GDM1 (cell line): ENCODE measurements at regions not wholly inside any gene's neighbourhood (a gene's known extent, or its start where the extent isn't known, plus 50 kb on each side); places are given as distances from the start of the nearest gene placed in this dataset.
"Not testable (repeated sequence)": the region's sequence is repeated elsewhere in the genome, so short reads cannot be mapped to it uniquely, and the experiment has no call there.

Source experiments
- DNase-seq: peaks from one replicate; lab custom pipeline; 2025; lab: John Stamatoyannopoulos, UW

GRCh38 chr18:1045658-1046057, 141.0 kb downstream of the ADCYAP1 start:
- no peak for DNase-seq

DNA sequence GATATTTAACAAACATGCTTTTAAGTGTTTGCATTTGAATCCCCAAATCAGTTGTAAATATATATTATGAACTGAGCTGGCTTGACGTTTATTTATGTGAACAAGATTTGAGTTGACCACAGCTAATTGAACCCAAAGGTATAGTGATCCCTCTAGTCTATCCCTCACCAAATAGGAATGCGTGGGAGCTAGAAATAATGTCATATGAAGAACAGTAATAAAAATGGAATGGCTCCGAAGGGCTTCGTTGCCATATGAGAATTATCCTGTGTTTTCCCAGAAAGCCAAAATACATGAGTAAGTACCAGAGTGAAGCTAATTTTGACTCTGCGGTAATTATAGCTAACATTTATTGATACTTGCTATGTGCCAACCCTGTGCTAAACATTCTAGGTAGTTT, 142.7 kb downstream of the ADCYAP1 start:
- DNase-seq: no peak

DNA sequence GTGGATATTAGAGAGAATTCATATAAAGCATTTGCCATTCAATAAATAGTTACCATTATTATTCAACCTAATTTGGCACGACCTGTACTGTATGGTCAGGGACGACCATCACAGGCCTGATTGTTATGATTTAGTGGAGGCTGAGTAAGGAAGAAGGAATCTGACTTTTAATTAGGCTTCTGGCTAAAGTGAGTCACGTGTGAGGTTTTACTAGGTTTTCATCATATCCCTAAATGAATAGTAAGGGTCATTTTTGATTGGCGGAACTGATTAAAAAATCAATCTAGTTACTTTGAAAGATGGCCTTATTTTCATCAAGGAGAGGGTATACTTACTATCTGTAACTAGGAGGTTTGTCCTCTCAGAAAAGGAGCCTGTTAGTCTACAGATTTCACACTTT, 143.4 kb downstream of the ADCYAP1 start:
- no peak for DNase-seq

- no peak for DNase-seq
Observed at GRCh38 chr18:1049173-1049572, 144.5 kb downstream of the ADCYAP1 start.

- no peak for DNase-seq
Observed at GRCh38 chr18:1050012-1050657, 145.5 kb downstream of the ADCYAP1 start.

DNA sequence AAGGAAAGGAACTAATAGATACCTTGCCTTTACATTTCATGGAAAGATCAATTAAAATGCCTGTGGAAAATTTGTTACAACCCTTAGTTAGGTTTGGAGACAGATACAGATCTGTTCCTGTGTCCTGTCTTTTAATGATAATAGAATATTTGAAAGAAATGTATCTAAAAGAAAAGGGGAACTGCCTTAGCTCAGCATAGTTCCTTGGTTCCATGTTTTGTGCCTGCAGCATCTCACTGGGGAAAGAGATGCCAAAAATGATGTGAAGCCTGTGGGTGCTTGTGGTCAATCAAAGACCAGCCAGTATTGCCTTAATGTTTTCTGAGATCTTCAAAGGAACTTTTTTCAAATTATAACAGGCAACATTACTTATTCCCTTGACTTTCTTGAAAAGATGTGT, 147.6 kb downstream of the ADCYAP1 start:
- no peak for DNase-seq

DNA sequence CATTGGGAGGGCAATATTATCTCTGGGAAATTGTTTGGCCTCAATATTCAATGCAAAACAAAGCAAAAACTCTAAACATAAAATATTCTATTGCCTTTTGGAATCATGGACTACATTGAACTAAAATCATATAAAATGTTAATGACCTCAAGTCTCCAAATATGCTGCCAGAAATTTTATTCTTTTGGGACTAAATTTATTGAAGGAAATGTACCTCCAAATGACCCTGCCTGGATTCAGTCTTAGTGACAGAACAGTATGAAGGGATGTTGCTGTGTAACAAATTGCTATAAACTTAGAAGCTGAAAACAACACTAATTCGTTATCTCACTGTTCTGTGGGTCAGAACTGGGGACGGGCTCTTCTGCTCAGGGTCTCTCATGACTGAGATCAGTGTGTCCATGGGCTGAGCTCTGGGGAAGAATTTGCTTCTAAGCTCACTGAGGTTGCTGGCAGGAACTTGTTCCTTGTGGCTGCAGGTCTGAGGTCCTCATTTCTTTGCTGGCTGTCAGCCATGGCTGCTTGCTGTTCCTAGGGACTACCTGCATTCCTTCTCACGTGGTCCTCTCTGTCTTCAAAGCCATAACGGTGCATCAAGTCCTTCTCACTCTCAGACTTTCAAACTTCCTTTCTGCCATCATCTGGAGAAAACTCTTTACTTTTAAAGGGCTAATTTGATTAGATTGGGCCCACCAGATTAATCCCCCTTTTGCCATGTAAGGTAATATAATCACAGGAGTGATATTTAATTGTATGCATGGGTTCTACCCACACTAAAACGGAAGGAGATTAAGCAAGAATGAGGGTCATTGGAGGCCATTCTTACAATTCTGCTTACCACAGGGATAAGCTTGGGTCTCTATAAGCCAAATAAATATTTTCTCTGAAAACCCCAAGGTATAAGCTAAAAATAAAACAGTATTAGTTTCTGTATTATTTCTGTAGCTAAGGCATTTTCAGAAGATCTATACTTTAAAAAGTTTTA, 149.0 kb downstream of the ADCYAP1 start:
- DNase-seq: no peak

DNA sequence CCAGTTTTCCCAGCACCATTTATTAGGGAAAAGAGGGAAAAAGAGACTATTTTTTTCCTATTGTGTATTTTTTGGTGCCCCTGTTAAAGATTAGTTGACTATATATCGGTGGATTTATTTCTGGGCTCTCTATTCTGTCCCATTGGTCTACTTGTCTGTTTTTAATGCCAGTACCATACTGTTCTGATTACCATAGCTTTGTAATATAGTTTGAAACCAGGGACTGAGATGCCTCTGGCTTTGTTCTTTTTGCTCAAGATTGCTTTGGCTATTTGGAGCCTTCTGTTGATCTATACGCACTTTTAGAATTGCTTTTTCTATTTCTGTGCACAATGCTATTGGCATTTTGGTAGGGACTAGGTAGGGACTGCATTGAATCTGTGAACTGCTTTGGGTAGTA, 151.7 kb downstream of the ADCYAP1 start:
- DNase-seq: no peak

DNA sequence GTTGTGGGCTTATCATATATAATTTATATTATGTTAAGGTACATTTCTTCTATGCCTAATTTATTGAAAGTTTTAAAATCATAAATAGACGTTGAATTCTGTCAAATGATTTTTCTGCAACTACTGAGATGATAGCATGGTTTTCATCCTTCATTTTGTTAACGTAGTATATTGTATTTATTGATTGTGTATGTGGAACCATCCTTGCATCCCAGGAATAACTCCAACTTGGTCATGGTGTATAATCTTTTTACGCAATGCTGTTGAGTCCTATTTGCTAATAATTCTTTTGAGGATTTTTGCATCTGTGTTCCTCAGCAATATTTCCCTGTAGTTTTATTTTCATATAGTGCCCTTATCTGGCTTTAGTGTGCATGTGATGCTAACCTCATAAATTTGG, 152.7 kb downstream of the ADCYAP1 start:
- no peak for DNase-seq

DNA sequence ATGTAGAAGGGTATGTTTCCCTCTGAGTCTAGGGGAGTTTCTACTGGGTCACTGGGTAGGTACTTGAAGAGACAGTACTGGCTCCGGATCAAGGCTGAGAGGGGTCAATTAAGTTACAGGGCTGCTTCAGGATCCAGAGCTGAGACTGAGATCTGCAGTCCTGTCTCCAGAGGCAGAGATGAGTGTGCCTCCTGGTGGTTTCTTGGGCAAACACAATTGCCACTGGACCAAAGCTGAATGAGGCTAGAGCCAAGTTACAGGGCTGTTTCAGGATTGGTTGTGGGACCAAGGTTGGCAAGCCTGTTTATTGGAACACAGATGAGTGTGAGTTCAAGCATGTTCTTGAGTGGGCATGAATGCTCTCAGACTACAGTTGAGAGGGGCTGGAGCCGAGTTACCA, 157.9 kb downstream of the ADCYAP1 start:
- DNase-seq: no peak

DNA sequence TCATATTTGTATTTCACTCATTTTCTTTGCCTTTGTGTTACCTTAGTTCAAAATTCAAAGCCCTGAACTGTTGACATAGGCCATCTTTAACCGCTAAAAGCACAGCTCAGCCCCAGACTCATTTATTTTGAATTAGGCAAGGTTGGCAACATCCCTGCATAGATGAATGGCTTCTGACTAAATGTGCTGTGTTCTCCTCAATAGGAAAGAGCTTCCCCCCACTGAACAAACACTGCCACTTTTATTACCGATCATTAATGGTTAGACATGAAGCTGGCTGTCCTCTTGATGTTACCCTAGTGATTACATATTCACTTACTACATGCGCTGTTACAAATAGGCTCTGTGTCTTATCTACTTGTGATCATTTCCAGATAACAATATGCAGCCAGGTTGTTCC, 170.7 kb downstream of the ADCYAP1 start:
- DNase-seq: no peak

DNA sequence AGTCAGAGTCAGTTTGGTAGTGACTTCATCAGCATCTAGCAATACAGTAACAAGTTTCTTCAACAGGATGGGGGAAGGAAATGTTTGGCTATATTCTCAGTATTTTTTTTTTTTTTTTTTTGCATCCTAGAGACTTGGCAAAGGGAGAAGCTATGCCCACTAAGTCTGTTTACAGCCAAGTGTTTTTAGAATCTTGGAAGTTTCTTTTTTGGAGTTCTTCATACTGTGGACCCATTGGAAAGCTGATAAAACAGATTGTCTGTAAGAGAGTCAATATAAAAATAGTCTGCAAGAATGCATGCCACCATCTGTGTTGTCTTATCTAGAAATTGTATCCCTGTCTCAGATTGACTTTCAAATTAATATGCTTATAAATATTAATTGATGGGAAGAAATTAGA, 171.2 kb downstream of the ADCYAP1 start:
- no peak for DNase-seq

- no peak for DNase-seq
Observed at GRCh38 chr18:1078301-1078700, 173.6 kb downstream of the ADCYAP1 start.

DNA sequence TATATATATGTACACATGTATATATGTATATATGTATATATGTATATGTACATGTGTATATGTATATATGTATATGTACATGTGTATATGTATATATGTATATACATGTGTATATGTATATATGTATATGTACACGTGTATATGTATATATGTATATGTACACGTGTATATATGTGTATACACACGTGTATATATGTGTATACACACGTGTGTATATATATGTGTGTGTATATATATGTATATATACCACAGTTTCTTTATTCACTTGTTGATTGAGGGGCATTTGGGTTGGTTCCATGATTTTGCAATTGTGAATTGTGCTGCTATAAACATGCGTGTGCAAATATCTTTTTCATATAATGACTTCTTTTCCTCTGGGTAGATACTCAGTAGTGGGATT, 179.0 kb downstream of the ADCYAP1 start:
- not testable (repeated sequence) for DNase-seq

- DNase-seq: no peak
Observed at GRCh38 chr18:1090758-1091157, 186.1 kb downstream of the ADCYAP1 start.

- DNase-seq: no peak
Observed at GRCh38 chr18:1092228-1092627, 187.6 kb downstream of the ADCYAP1 start.

DNA sequence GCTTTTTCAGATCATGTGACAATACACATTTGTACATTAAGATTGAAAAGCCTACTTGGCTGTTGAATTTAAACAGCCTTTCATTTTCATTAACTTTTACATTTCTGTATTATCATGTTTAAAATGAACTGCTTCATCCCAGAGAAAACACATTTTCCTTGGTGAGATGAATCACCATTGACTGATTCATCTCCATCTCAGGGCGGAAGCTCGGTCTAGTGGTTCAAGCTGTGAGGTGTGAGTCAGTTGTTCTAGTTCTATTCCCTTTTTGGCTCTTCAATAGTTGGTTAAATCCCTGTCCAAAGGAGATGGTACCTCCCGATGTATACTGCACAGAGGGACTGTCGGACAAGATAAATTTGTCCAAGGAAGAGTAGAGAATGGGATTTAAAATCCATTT, 189.7 kb downstream of the ADCYAP1 start:
- DNase-seq: no peak

DNA sequence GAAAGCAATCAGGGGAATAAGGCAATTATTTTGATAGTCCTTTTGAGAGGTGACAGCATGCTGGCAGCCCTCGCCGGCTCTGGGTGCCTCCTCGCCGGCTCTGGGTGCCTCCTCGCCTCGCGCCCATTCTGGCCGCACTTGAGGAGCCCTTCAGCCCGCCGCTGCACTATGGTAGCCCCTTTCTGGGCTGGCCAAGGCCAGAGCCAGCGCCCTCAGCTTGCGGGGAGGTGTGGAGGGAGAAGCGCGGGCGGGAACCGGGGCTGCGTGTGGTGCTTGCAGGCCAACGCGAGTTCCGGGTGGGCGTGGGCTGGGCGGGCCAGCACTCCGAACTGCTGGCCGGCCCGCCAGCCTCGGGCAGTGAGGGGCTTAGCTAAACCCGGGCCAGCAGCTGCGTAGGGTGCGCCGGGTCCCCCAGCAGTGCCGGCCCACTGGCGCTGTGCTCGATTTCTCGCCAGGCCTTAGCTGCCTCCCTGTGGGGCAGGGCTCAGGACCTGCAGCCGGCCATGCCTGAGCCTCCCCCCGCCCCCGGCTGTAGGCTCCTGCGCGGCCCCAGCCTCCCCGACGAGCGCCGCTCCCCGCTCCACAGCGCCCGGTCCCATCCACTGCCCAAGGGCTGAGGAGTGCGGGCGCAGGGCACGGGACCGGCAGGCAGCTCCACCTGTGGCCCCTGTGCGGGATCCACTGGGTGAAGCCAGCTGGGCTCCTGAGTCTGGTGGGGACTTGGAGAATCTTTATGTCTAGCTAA, 193.5 kb downstream of the ADCYAP1 start:
- not testable (repeated sequence) for DNase-seq

DNA sequence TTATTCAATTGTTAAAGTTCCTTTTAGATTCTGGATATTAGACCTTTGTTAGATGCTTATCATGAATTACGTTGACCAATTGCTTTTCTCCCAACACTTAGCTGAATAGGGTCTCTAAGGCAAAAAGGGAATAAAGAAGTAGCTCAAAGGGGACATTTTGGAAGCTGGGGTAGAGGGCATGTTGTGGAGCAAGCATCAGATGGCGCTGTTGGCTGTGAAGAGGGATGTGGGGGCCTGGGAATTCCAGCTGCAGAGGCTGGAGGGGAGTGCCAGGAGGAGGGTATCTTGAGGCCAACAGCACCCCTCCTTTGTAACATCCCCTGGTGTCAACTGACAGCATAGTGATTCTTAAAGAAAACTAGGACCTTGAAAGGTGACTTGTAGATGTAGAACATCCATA, 198.2 kb downstream of the ADCYAP1 start:
- DNase-seq: no peak

GRCh38 chr18:1103537-1103936, 198.9 kb downstream of the ADCYAP1 start:
- DNase-seq: no peak

GRCh38 chr18:1104181-1104881, 199.7 kb downstream of the ADCYAP1 start:
- no peak for DNase-seq

DNA sequence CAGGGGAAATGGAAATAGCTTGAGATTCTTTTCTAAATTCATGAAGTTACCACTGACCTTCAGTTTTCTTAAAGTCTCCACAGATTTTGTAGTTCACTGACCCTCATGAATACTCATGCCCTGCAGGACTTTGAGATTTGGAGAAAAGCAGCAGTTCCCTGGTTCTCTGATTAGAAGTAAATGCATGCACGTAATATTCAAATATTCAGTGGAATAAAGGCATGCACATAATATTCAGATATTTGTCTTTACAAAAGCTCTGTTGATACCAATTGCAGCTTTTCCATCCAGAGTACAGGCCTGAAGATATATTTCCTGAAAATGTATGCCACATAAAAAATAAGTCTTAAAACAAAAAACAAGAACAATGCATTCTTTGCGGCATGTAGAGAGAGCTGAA, 219.8 kb downstream of the ADCYAP1 start:
- no peak for DNase-seq
